ENCODE measurements at regions not wholly inside any gene's neighbourhood (a gene's known extent, or its start where the extent isn't known, plus 50 kb on each side); places are given as distances from the start of the nearest gene placed in this dataset.
"Not testable (repeated sequence)": the region's sequence is repeated elsewhere in the genome, so short reads cannot be mapped to it uniquely, and the experiment has no call there.

DNA sequence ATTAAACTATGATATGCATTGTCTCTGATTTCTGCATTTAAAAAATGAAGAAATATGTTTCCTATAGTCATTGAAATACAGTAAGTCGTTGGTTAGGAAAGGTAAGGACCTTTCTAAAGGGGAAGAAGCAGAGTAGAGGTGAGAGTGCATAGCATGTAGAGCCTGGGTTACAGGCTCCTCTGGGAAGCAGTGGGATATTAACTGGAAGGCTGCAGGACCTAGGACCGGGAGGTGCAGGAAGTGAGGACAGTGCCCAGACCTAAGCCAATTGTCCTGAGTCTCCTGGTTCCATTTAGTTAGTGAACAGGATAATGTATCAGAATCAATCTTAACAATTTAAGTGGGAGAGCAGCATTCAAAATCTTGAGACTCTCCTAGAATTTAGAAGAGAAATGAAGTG, 237.1 kb upstream of the NUDT6 start:
- DNase-seq (ENCODE audit: low spot score) = no peak

GRCh38 chr4:123162859-123163258, 233.7 kb upstream of the SPRY1 start:
- DNase-seq (ENCODE audit: low spot score) = no peak

DNA sequence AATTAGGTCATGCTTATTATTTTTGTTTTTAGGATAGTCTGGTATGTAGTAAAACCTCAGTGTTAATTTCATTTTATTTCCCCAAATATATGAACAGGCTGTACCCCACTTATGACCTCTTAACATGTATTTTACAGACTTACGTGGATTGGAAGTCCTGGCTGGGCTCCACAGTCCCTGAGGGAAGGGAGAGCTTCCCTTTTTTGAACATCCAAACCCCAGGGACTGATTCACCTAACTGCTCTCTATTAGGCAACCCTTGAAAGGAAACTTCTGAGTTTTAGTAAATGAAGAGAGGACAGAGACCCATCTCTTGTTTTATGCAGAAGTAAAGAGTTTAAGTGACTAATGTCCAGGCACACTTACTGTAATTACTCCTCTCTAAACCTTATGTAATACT, 233.1 kb upstream of the SPRY1 start:
- DNase-seq (ENCODE audit: low spot score) = no peak

GRCh38 chr4:123166023-123166422, 230.6 kb upstream of the SPRY1 start:
- no peak for DNase-seq (ENCODE audit: low spot score)

GRCh38 chr4:123167931-123168330, 228.7 kb upstream of the SPRY1 start:
- DNase-seq (ENCODE audit: low spot score) = no peak

- no peak for DNase-seq (ENCODE audit: low spot score)
These were observed 227.8 kb upstream of the SPRY1 start for GRCh38 chr4:123168812-123169211.

DNA sequence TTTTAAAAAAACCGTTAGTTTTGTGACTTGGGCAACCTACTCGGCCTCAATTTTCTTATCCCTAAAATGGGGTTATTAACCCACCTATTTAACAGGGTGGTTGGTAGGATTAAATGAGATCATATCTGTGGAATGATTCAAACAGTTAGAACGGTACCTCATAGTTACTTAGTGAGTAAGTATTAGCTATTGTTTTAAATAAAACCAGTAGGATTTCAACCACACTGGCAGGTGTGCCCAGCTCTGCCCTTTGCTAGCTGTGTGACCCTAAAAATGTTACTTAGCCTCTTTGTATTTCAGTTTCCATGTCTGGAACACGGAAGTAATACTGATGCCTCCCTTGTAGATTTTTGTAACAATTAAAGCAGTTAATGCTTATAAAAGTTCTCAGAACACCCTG, 225.8 kb upstream of the SPRY1 start:
- DNase-seq (ENCODE audit: low spot score) = no peak

DNA sequence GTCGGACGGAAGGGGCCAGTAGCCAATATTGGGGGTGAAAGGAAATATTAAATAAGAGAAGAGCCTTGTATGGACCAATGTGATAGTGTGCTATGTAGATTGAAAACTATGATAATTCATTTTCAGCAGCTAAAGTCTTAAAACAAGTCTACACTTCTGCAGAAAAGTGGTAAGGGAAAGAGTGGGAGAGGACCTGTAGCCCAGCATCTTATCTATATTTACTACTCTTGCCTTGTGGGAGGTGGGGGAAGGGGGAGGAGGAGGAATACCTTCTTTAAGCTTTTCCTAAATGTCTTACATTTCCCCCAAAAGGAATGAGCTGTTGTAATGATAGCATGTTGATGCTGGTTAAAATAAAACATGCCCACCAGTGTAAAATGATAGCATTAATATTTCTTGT, 220.0 kb upstream of the SPRY1 start:
- no peak for DNase-seq (ENCODE audit: low spot score)

DNA sequence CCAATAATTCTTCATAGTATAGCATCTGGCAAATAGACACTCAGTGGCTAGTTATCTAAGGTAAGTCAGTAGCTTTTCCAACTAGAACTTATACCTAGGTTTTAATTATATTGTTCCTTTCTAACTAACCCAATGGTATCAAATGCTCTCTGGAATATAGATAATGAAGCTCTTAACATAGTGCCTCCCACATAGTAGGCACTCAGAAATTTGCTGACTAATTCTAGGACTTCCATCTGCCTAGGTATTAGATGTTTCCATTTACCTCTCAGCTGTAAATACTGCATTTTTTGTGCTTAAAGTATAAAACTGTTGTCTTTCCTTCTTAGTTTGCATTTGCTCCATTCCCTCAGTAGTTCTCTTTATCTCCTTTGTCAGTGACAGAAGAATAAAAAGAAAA, 214.3 kb upstream of the SPRY1 start:
- no peak for DNase-seq (ENCODE audit: low spot score)

DNA sequence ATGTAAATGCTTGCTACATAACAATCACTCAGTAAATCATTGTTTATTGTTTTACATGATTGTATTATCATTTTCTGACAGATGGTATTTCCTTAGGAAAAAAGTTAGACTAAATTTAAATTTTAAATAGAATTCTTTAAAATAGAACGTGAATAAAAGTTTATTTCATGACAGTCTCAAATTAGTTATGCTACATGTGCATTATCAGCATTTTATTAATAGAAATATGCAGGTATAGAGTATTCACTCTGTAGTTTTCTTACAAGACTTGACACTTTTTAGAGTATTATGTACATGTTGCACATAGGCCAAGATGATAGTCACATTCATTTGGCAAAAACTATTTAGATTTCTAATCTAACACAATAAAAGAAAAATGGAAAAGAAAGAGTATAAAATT, 213.3 kb upstream of the SPRY1 start:
- DNase-seq (ENCODE audit: low spot score) = no peak

DNA sequence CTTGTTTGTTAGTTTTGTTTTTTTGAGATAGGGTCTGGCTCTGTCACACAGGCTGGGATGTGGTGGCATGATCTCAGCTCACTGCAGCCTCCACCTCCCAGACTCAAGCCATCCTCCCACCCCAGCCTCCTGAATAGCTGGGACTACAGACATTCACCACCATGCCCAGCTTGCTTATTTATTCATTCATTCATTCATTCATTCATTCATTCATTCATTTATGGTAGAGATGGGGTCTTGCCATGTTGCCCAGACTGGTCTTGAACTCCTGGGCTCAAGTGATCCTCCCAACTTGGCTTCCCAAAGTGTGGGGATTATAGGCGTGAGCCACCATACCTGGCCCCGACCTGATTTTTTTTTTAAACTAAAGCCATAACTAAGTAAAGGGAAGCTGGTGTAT, 212.8 kb upstream of the SPRY1 start:
- not testable (repeated sequence) for DNase-seq (ENCODE audit: low spot score)

DNA sequence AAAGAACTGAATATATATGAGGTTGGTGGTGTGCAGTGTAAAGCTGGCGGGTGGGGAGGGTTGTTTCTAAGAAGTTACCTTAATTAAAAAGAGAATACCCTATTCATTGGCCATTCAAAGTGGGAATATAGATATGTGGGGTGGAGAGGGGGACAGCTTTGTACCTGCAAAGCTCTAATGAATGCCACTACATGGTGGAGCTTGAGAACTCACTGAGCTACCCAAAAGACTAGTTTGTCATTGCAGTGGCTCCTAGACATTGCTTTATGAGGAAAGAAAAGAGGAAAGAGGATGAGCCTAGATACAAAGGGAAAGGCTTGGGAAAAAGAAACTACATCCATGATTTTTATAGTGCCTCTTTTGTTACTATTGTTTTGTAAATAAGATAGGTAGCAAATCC, 209.9 kb upstream of the SPRY1 start:
- DNase-seq (ENCODE audit: low spot score) = no peak

- DNase-seq (ENCODE audit: low spot score) = no peak
These were observed 206.4 kb upstream of the SPRY1 start for GRCh38 chr4:123190176-123190575.

DNA sequence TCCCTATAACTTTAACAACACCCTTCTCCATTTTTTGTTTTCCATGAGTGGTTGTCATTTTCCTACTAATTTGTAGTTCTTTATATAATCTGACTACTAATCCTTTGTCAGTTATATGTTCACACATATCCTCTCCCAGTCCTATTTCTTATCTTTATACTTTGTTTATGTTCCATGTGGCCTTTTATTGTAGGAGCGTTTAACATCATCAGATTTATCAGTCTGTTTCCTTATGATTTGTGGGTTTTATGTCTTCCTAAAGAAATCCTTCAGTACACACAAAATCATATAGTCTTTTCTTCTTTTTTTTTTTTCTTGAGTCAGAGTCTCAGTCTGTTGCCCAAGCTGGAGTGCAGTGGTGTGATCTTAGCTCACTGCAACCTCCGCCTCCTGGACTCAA, 204.9 kb upstream of the SPRY1 start:
- DNase-seq (ENCODE audit: low spot score) = no peak

DNA sequence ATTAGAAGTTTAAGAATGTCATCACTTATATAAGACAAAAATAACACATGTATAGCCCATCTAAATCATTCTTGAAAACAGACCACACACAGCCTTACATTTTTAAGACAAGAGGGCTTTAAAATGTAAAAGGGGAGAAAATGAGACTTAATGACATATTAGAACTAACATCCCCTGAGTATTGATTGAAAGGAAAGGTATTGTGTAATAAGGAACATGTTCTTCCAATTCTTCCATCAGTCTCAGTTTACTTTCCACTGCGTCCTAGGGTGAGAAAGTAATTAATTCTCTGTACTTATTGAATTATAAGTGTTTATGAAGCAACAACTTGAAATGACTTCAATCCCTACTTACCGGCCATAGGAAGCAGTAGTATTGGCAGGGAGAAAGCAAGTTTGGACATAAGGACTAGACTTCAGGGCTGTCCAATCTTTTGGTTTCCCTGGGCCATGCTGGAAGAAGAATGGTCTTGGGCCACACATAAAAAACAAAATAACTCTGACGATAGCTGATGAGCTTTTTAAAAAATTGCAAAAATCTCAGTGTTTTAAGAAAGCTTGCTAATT, 202.7 kb upstream of the SPRY1 start:
- DNase-seq (ENCODE audit: low spot score) = no peak

DNA sequence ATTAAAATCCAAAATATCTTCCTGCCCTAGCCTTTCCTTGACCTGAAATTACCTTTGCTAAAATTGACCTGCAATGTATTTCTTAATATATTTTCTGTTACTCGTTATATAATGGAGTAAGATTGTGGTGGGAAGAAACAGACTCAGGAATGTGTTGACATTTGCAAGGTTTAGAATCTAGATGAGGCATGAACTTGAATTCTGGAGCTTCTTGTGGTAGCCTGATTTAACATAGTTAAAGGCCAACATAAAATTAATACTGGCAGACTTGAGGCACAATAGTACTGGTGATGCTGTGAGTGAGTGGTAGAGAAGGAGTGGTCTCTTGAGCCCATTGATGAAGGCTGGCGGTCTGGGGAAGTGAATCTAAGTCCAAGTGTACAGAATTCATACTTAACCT, 197.9 kb upstream of the SPRY1 start:
- no peak for DNase-seq (ENCODE audit: low spot score)

GRCh38 chr4:123200051-123200940, 196.3 kb upstream of the SPRY1 start:
- no peak for DNase-seq (ENCODE audit: low spot score)

DNA sequence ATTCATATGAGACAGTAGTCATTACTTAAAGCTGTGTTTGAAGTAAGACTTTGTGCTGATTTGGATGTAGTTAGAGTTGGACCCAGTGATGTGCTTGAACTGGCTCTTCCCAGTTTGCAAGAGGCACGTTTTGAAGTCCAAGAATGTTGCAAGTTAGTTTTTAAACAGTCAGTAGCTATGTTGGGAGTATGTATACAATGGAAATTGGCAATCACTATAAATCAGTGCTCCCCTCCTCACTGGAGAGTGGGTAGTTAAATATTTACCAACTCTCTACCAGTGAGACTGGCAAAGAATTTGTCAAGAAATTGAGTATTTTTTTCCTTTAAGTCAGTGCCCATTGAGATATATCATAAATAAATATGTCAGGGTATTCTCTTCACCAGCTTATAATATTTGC, 191.9 kb upstream of the SPRY1 start:
- no peak for DNase-seq (ENCODE audit: low spot score)

- DNase-seq (ENCODE audit: low spot score) = no peak
These were observed 190.6 kb upstream of the SPRY1 start for GRCh38 chr4:123206016-123206415.

GRCh38 chr4:123209436-123209835, 187.2 kb upstream of the SPRY1 start:
- no peak for DNase-seq (ENCODE audit: low spot score)

DNA sequence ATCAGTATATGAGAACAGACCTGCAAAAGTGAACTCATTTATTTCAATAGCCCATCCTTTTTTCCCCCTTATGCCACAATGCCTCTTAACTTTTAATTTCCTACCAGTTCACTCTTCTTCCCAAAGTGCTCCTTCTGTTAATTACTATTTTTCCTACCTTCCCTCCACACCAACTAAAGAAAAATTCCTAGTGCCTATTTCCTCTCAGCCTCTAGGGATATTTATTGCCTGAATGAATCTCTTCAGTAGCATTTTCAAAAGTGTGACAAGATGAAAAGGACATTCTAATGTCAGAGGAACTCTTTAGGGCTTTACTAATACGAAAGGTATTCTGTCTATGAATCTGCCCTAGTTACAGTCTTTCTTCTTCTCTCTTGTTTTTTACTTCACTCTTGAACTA, 181.1 kb upstream of the SPRY1 start:
- no peak for DNase-seq (ENCODE audit: low spot score)

DNA sequence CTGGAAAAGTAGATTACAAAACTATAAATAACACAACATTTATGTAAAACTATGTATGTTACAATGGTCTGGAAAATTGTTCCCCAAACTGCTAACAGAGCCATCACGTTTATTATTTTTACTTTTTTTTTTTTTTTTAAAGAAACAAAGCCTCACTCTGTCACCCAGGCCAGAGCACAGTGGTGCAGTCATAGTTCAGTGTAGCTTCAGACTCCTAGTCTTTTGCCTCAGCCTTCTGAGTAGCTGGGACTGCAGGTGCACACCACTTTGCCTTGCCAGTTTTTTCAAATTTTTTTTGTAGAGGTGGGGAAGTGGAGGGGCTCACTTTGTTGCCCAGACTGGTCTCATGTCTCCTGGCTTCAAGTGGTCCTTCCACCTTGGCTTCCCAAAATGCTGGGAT, 180.1 kb upstream of the SPRY1 start:
- DNase-seq (ENCODE audit: low spot score) = no peak

DNA sequence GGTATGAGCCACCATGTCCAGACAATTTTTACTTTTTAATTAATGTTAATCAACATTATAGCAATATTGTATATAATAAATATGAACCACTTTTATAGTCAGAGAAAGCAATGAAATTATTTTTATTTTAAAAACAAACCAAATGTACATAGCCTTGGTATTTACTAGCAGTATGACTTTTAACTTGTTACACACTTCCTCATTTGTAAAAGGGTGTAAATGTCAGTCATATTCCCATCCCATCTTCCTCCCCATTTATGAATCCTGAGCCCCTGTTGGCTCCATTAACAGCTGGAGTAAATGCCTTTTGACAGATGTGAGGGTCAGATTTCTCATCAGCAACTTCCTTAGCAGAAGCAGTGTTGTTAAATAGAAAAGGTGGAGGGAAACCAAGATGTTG, 179.6 kb upstream of the SPRY1 start:
- no peak for DNase-seq (ENCODE audit: low spot score)

- DNase-seq (ENCODE audit: low spot score) = no peak
These were observed 178.9 kb upstream of the SPRY1 start for GRCh38 chr4:123217664-123218063.
